ENCODE measurements at regions not wholly inside any gene's neighbourhood (a gene's known extent, or its start where the extent isn't known, plus 50 kb on each side); places are given as distances from the start of the nearest gene placed in this dataset.

- TF ChIP-seq POLR2A (IDR thresholded peaks at IDR 0.05) = no peak
- no peak for TF ChIP-seq CTCF (IDR thresholded peaks at IDR 0.05)
- no peak overlapping the region for H3K4me3 ChIP-seq
- H3K9me3 ChIP-seq = no peaks in the 10 kb centered on the region
These were observed 242.0 kb upstream of the DAAM1 start for GRCh38 chr14:58946431-58946830.

GRCh38 chr14:58947156-58947555 is 241.3 kb upstream of the DAAM1 start:
- Histone ChIP-seq H3K4me3 (no peak overlapping the region), H3K36me3 (no peaks in the 10 kb centered on the region), H3K27me3 (no peaks in the 10 kb centered on the region), H3K4me1 (peaks cover 0 to 10% (median 0%) of the 10 kb centered on the region in 4 donors), H3K27ac (no peak overlapping the region), H3K9me3 (no peaks in the 10 kb centered on the region)
- TF ChIP-seq POLR2A (IDR thresholded peaks at IDR 0.05) = no peak
- no peak for TF ChIP-seq CTCF (IDR thresholded peaks at IDR 0.05)
- DNase-seq = no peak

More at GRCh38 chr14:58946431-58946830, 242.0 kb upstream of the DAAM1 start:
- no peak for DNase-seq
- no peak overlapping the region for H3K27ac ChIP-seq
- no peaks in the 10 kb centered on the region for H3K27me3 ChIP-seq
- no peaks in the 10 kb centered on the region for H3K36me3 ChIP-seq
- H3K4me1 ChIP-seq = peaks cover 0 to 10% (median 0%) of the 10 kb centered on the region in 4 donors

- H3K4me1 ChIP-seq = peaks cover 0 to 10% (median 0%) of the 10 kb centered on the region in 4 donors
- H3K4me3 ChIP-seq = no peak overlapping the region
- no peak for TF ChIP-seq CTCF (IDR thresholded peaks at IDR 0.05)
- TF ChIP-seq POLR2A (IDR thresholded peaks at IDR 0.05) = no peak
- H3K9me3 ChIP-seq = no peaks in the 10 kb centered on the region
- no peaks in the 10 kb centered on the region for H3K36me3 ChIP-seq
- H3K27me3 ChIP-seq = no peaks in the 10 kb centered on the region
- no peak overlapping the region for H3K27ac ChIP-seq
- DNase-seq = no peak
These were observed 240.5 kb upstream of the DAAM1 start for GRCh38 chr14:58947814-58948445.

GRCh38 chr14:58950555-58950954 is 237.9 kb upstream of the DAAM1 start:
- Histone ChIP-seq H3K9me3 (no peaks in the 10 kb centered on the region), H3K27ac (no peak overlapping the region), H3K4me1 (peaks cover 0 to 8% (median 0%) of the 10 kb centered on the region in 4 donors), H3K27me3 (no peaks in the 10 kb centered on the region), H3K36me3 (no peaks in the 10 kb centered on the region), H3K4me3 (no peak overlapping the region)
- DNase-seq = no peak
- no peak for TF ChIP-seq CTCF (IDR thresholded peaks at IDR 0.05)
- no peak for TF ChIP-seq POLR2A (IDR thresholded peaks at IDR 0.05)

- no peaks in the 10 kb centered on the region for H3K27me3 ChIP-seq
- no peaks in the 10 kb centered on the region for H3K36me3 ChIP-seq
- no peaks in the 10 kb centered on the region for H3K9me3 ChIP-seq
- TF ChIP-seq CTCF (IDR thresholded peaks at IDR 0.05) = no peak
- no peak for TF ChIP-seq POLR2A (IDR thresholded peaks at IDR 0.05)
- H3K4me1 ChIP-seq = peaks cover 0 to 8% (median 0%) of the 10 kb centered on the region in 4 donors
- no peak for DNase-seq
- H3K4me3 ChIP-seq = no peak overlapping the region
- no peak overlapping the region for H3K27ac ChIP-seq
These were observed 237.3 kb upstream of the DAAM1 start for GRCh38 chr14:58951143-58951542.

Data from Peyer's patch (tissue), 4 donors.